AG04450 (cell line): ENCODE measurements at regions not wholly inside any gene's neighbourhood (a gene's known extent, or its start where the extent isn't known, plus 50 kb on each side); places are given as distances from the start of the nearest gene placed in this dataset.

Experiments
- CTCF ChIA-PET: fragments of 300-600, 350-600 bp; formaldehyde crosslinking; extraction: SDS; loops from one replicate; lab custom pipeline; 2022; ENCODE audit warnings: antibody characterized with exemption, inconsistent platforms; lab: Charles Lee
- POLR2A ChIA-PET: fragments of 350-600 bp; formaldehyde crosslinking; extraction: SDS; loops from one replicate; lab custom pipeline; 2021; ENCODE audit warnings: antibody characterized with exemption, inconsistent platforms; lab: Yijun Ruan, JAX
- DNase-seq: peaks from one replicate; pipeline ENCODE4 v3.0.0-alpha.2; 2011; ENCODE audit warnings: low read depth, low spot score
- H3K27ac ChIP-seq: one replicate; pipeline ENCODE4 v1.5.1; 2012; ENCODE audit warnings: low read depth, low read length, control low read depth
- H3K27me3 ChIP-seq: one replicate; pipeline ENCODE4 v1.6.0; 2012; ENCODE audit warnings: low read length; ENCODE audit not compliant: control insufficient read depth, insufficient read depth
- H3K4me3 ChIP-seq: 2 replicates; pipeline ENCODE4 v1.5.1; 2011; ENCODE audit warnings: mild to moderate bottlenecking, low read depth, low read length, control low read depth
- H3K9me3 ChIP-seq: 2 replicates; pipeline ENCODE4 v1.5.1; 2012; ENCODE audit warnings: low read length; ENCODE audit not compliant: control insufficient read depth, insufficient read depth
- CTCF ChIP-seq: IDR thresholded peaks from 2 replicates; pipeline ENCODE4 v1.5.1; 2011; ENCODE audit warnings: low read depth, low read length, control low read depth, inconsistent platforms

GRCh38 chr5:108484035-108484434, 102.1 kb upstream of the FBXL17 start:
- ChIA-PET POLR2A (no interaction called here), CTCF (interaction anchor here (0.6 kb wide), 1 partner anchor 821 kb away, joined by 3 read pairs; no protein-coding TSS in a partner anchor)
- DNase-seq: no peak
- no peaks in the 10 kb centered on the region for H3K9me3 ChIP-seq
- no peak overlapping the region for H3K4me3 ChIP-seq
- no peak for TF ChIP-seq CTCF
- H3K27ac ChIP-seq: no peak overlapping the region
- no peaks in the 10 kb centered on the region for H3K27me3 ChIP-seq

DNA sequence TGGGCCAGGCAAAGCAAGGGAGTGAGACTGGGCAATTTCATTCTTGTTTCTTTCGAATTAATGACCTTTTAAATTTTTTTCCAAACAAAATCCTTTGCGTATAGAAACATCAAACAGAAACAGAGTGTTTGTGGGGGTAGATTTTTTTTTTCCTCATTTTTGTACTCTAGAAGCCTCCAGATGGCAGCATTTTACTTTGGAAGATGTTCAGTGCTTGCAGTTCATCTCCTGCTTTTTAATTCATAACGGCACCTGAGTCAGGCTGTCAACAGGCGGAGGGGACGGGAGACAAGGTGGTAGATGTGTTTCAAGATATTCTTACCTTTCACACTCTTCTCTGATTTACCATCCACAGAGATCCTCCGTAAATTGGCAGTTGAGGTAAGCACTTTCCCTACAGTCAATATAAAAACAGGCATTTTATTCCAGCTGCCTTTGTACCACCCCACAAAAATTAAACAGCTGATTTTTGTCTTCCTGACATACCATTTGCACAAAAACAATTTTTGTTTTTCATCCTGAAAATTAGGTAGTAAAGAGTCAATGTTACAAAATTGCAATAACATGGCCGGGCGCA, 99.5 kb upstream of the FBXL17 start:
- CTCF ChIA-PET: interaction anchor here (0.5 to 1.0 kb wide), 3 partner anchors 10 to 161 kb away, joined by 3 to 4 read pairs (median 4); no protein-coding TSS in a partner anchor

GRCh38 chr5:108472237-108472636, 90.3 kb upstream of the FBXL17 start:
- ChIA-PET POLR2A (no interaction called here), CTCF (no interaction called here)
- DNase-seq: no peak
- no peak for TF ChIP-seq CTCF
- Histone ChIP-seq H3K27me3 (no peaks in the 10 kb centered on the region), H3K9me3 (no peaks in the 10 kb centered on the region), H3K4me3 (no peak overlapping the region), H3K27ac (no peak overlapping the region)

More for the DNA sequence above, 99.5 kb upstream of the FBXL17 start:
- Histone ChIP-seq H3K9me3 (no peaks in the 10 kb centered on the region), H3K4me3 (no peak overlapping the region), H3K27ac (no peak overlapping the region), H3K27me3 (no peaks in the 10 kb centered on the region)
- POLR2A ChIA-PET: no interaction called here
- DNase-seq: no peak
- peak; percentile 59 for TF ChIP-seq CTCF

- Histone ChIP-seq H3K27ac (no peak overlapping the region), H3K27me3 (no peaks in the 10 kb centered on the region), H3K4me3 (no peak overlapping the region), H3K9me3 (no peaks in the 10 kb centered on the region)
- ChIA-PET POLR2A (no interaction called here), CTCF (interaction anchor here (0.7 kb wide), 1 partner anchor 371 kb away, joined by 3 read pairs; no protein-coding TSS in a partner anchor)
- no peak for DNase-seq
- TF ChIP-seq CTCF: no peak
These were observed 85.7 kb upstream of the FBXL17 start for GRCh38 chr5:108467563-108467962.

DNA sequence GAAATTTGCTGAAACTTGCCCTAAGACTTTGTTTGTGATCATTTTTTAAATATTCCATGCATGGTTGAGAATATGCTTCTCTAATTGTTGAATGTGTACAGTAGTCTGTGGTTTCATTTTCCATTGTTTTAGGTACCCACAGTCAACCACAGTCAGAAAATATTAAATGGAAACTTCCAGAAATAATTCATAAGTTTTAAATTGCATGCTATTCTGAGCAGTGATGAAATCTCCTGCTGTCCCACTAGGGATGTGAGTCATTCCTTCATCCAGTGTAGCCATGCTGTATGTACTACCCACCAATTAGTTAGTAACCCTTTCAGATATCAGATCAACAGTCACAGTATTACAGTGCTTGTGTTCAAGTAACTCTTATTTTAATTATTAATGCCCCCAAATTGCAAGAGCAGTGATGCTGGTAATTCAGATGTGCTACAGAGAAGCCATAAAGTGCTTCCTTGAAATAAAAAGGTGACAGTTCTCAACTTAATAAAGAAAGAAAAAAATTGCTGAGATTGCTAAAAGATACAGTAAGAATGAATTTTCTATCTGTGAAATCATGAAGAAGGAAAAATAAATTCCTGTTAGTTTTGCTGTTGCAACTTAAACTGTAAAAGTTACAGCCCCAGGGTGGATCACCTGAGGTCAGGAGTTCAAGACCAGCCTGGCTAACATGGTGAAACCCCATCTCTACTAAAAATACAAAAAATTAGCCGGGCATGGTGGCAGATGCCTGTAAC, 79.9 kb upstream of the FBXL17 start:
- Histone ChIP-seq H3K27ac (no peak overlapping the region), H3K27me3 (no peaks in the 10 kb centered on the region), H3K9me3 (no peaks in the 10 kb centered on the region), H3K4me3 (no peak overlapping the region)
- peak; percentile 7 for DNase-seq
- CTCF ChIA-PET: no interaction called here
- POLR2A ChIA-PET: no interaction called here
- no peak for TF ChIP-seq CTCF
